GM18909 (cell line): ENCODE measurements at regions not wholly inside any gene's neighbourhood (a gene's known extent, or its start where the extent isn't known, plus 50 kb on each side); places are given as distances from the start of the nearest gene placed in this dataset.

Experiments used
- ATAC-seq: cut with Tn5 transposase; IDR thresholded peaks from one replicate; pipeline ENCODE4 v1.9.1; 2021; ENCODE audit warnings: mild to moderate bottlenecking; ENCODE audit not compliant: unreplicated experiment, poor library complexity

DNA sequence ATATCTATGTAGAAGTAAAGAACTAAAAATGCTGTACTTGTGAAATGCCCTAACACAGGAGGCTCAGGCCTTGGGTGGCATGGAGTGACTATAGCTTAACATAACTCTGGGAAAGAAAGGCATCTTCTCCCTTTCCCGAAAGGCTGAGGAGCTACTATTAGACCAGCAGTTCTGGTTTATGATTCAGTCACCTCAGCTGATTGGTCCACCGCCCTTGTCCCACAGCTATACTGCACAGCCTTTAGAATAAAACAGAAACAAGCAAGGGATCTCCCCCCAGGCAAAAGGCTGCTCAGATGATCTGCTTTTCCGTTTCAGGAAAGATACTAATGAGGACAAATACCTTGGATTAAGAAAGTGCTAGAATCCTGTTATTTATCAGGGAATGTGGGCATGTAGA lies 171.3 kb downstream of the SNCA start:
- no peak for ATAC-seq

- ATAC-seq = no peak
Measured at GRCh38 chr4:89664521-89664920, 172.4 kb downstream of the SNCA start.

- no peak for ATAC-seq
Measured at GRCh38 chr4:89661173-89661899, 175.6 kb downstream of the SNCA start.

DNA sequence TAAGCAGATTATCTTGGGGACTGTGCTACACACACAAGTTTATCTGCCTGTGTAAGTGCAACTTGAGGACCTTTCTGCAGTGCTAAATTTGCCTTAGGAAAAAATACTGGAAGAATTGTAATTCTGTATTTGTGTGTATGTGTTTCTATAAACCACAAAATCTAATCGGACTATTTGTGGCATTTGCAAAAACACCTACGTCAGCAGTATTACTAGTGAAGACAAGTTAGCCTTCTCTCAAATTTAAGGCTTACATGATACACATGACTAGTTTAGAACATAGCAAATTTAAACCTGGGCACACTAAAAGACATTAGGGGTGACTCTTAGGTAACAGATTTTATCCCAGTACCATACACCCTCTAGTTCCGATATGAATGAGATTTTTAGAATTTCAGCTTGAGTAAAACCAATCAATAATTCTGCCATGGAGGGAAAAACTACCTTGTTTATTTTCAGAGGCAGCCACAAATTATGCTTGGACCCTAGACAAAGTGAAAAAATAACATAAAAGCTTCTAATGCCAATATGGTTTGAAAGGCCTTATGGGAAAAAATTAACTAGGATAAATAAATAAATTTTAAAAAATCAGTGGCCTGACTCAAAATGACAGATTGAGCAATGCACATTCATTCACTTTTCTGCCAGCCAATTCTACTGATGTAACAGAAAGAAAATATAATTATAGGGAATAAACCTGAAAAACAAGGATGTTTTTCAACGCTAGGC lies 176.4 kb downstream of the SNCA start:
- no peak for ATAC-seq

GRCh38 chr4:89658701-89659024 lies 178.3 kb downstream of the SNCA start:
- ATAC-seq = peak; percentile 80

DNA sequence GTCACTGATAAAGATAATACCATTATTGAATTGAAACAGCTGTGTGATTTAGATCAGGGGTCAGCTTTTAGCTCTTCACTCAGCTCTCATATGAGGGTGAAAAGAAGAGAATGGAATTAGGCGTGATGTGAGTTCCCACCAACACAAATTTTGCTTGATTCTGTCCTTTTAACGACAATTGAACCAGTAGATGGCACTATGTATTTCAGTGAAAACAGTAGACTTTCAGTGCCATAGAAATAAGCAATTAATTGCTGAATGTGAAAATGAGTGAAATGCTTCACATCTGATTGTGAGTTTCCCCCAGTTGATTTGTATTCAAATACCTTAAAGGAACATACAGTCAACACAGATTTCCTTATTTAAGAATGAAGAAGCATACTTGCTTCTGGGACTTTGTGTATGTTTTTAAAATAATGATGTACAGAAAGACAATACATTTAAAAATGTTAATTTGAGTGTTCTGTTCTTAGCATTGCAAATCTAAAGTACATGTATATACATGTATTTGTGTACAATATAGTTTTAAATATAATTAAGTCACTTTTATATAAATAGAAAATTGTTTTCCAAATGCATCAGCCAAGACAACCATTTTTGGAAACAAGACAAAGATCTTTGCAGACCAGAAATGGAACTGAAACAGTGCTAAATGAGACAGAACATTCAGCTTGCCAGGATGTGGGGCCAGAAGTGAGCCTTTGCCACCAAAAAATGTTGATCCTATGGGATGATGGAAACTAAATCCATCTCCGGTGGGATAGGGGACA lies 178.8 kb downstream of the SNCA start:
- peak; percentile 77 for ATAC-seq

DNA sequence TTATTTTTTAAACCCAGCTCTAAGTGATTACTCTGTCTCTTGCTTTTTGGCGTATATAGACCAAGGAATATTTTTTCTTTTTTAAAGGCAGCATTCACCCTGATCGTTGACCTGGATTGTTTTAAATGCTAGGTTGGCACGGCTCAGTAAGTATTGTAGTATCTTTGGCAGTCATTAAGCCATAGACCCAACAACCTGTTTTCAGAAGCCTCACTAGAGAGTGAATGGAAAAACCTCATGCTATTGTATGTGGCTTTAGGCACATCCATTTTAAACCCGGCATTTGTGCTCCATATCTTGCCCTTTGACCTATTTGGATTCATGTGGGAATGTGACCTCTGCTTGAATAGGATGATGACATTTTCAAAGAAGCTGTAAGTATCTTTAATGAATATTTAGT lies 183.9 kb downstream of the SNCA start:
- no peak for ATAC-seq

GRCh38 chr4:89645482-89645881 lies 191.5 kb downstream of the SNCA start:
- no peak for ATAC-seq

GRCh38 chr4:89641367-89641687 lies 195.6 kb downstream of the SNCA start:
- no peak for ATAC-seq

- ATAC-seq = peak; percentile 80
Measured at GRCh38 chr4:89640620-89641366, 196.2 kb downstream of the SNCA start.

- no peak for ATAC-seq
Measured at GRCh38 chr4:89639395-89639794, 197.6 kb downstream of the SNCA start.

DNA sequence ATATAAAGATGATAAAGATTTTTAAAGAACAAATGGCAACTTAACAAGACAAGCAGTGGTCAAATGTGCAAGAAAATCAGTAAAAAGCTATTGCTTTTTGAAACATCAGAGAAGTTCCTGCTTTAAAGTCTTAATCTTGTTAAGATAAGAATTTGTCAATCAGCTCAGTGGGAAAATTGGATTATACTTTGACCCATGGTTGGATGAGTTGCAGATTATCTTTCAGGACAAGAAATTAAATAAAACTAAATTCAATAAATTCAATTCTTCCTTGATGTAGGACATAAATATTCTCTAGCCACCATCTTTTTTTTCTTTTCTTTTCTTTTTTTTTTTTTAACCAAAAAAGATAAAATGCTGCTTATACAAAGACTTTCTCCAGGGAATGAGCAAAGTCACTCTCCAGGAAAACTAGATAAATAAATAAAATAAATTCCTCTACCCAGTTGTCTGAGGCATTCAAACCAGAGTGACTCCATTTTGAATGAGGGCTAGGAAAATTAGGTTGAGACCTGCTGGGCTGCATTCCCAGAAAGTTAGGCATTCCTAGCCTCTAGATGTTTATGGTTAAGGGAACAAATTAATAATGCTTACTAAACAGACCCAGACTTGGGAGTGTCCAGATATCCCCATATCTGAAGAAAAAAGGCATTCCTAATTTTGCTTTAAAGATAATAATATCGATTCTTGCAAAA lies 211.2 kb downstream of the SNCA start:
- no peak for ATAC-seq

- no peak for ATAC-seq
Measured at GRCh38 chr4:89619206-89619962, 217.6 kb downstream of the SNCA start.

DNA sequence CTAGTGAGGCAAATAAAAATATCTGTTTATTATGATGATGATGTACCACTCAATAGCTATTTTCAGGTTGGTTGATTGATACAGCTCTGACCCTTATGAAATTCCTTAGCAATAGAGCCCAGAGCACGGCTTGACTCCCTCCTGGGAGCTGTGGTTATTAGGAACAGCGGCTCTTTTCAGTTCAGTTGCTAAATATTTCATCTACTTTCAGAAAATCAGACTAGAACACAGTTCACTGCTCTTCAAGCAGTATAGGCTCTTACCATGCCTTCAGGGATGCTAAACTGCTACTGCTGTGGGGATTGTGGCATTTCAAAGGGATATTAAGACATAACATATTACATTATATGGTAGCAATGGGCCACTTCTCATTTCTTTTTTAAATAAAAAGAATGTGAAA lies 218.8 kb downstream of the SNCA start:
- no peak for ATAC-seq

DNA sequence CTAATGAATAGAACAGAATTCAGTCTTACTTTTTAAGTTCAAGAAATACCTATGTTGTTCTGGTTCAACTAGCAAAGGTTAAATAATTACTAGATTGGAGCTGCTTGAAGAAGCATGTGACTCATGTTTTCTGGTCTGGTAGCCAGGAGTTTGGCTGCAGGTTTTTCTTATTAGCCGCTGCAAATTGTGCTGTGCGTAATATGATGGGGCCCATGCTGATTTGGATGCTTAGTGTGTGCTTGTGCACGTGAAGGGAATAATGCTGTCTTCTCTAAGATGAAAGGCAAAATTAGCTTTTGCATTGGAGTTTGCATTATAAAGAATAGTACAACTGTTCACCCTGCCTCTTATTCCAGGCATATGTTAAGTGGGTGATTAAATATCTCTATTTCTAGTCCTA lies 219.6 kb downstream of the SNCA start:
- ATAC-seq = no peak

DNA sequence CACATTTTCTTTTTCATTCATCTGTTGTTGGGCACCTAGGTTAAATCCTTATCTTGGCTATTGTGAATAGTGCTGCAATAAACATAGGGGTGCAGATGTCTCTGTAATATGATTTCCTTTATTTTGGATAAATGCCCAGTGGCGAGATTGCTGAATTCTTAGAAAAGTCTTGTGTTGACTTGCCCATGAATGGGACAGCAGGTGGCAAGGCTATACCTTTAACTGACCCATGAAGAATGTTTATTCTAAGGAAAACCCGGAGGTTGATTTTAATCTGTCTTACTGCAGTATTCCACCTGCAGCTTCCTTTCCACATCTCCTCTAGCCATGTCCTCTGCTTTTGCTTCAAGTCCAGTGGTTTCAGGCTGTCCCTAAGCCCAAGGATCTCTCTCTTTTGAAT lies 220.6 kb downstream of the SNCA start:
- ATAC-seq = no peak

- ATAC-seq = no peak
Measured at GRCh38 chr4:89615051-89615450, 221.9 kb downstream of the SNCA start.

GRCh38 chr4:89614155-89614554 lies 222.8 kb downstream of the SNCA start:
- no peak for ATAC-seq

GRCh38 chr4:89610236-89610635 lies 226.7 kb downstream of the SNCA start:
- ATAC-seq = no peak

DNA sequence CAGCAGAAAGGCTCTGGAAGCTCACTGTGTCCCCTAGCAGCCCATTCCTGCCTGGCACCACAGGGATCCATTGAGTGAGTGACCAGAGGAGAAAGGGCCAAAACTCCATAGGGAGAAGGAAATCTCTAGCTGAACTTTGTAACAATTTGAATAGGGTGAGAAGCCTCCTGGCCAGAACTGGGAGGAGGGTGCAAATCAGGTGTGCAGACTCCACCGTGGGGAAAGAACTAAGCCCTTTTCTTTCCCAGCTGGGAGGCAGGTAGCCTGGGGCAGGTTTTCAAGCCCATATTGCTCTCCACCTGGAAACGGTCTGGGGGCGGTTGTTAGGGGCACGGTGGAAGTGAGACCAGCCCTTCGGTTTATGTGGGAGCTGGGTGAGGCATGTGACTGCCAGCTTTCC lies 227.2 kb downstream of the SNCA start:
- ATAC-seq = no peak
